ENCODE measurements at regions not wholly inside any gene's neighbourhood (a gene's known extent, or its start where the extent isn't known, plus 50 kb on each side); places are given as distances from the start of the nearest gene placed in this dataset. TPM values are rescaled to one million over a fixed set of nuclear protein-coding genes. Genes with fewer than 3 reads are reported as not detected.

DNA sequence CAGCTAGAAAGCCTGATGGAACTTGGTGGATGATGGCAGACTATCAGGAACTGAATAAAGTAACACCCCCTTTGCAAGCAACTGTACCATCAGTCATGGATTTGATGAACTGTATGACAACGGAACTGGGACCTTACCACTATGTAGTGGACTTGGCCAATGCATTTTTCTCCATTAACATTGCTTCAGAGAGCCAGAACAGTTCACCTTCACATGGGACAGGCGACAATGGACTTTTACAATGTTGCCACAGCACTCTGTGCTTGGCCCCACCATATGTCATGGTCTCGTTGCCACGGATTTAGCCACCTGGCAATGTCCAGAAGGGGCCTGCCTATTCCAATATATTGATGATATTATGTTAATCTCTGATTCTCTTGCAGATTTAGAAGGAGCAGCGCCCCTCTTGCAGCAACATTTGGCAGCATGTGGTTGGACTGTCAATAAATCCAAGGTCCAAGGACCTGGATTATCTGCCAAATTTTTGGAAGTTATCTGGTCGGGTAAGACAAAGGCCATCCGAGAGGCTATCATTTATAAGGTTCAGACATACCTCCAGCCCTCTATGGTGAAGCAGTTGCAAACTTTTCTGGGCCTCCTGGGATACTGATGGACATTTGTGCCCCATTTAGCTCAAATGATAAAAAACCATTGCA, 52.2 kb upstream of the ZC3H15 start (continued):
- TF ChIP-seq ETS1 (conservative IDR thresholded peaks at IDR 0.05; ENCODE audit: control insufficient read depth, low read depth, low read length), result no peak

Small RNAs in the stretch of these regions (small RNA-seq; reads per million reads assigned to genes)
- not detected for gene AC104058.1
